ENCODE measurements at regions not wholly inside any gene's neighbourhood (a gene's known extent, or its start where the extent isn't known, plus 50 kb on each side); places are given as distances from the start of the nearest gene placed in this dataset.

DNA sequence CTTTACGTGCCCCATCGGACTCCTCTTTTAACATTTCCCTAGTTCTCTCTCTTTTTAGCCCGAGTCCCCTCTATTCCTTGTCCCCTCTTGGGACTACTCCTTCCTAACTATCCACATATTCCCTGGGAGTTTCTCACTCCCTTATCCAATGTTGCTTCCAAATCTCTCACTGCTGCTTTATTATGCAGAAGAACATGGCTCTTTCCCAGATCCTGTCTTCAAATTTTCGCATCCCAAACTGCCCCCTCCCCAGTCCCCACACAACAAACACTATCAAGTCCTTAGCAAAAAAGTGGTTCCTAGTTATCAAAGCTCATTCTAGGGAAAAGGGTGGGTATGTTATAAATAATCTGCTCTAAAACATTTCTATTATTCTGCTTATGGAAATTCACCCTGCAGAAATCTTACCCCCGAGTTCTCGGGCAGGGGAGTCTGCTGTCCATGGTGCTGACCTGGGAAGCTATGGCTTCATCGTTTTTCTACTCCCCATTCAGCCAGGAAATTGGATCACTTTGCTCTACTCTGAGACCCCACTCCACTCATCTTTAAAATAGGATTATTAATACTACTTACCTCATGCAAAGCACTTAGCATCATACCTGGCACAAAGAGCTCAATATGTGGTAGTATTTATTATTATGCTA lies 393.5 kb downstream of the BUD13 start (continued):
- TF ChIP-seq, protein P1, sequence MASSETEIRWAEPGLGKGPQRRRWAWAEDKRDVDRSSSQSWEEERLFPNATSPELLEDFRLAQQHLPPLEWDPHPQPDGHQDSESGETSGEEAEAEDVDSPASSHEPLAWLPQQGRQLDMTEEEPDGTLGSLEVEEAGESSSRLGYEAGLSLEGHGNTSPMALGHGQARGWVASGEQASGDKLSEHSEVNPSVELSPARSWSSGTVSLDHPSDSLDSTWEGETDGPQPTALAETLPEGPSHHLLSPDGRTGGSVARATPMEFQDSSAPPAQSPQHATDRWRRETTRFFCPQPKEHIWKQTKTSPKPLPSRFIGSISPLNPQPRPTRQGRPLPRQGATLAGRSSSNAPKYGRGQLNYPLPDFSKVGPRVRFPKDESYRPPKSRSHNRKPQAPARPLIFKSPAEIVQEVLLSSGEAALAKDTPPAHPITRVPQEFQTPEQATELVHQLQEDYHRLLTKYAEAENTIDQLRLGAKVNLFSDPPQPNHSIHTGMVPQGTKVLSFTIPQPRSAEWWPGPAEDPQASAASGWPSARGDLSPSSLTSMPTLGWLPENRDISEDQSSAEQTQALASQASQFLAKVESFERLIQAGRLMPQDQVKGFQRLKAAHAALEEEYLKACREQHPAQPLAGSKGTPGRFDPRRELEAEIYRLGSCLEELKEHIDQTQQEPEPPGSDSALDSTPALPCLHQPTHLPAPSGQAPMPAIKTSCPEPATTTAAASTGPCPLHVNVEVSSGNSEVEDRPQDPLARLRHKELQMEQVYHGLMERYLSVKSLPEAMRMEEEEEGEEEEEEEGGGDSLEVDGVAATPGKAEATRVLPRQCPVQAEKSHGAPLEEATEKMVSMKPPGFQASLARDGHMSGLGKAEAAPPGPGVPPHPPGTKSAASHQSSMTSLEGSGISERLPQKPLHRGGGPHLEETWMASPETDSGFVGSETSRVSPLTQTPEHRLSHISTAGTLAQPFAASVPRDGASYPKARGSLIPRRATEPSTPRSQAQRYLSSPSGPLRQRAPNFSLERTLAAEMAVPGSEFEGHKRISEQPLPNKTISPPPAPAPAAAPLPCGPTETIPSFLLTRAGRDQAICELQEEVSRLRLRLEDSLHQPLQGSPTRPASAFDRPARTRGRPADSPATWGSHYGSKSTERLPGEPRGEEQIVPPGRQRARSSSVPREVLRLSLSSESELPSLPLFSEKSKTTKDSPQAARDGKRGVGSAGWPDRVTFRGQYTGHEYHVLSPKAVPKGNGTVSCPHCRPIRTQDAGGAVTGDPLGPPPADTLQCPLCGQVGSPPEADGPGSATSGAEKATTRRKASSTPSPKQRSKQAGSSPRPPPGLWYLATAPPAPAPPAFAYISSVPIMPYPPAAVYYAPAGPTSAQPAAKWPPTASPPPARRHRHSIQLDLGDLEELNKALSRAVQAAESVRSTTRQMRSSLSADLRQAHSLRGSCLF (CRISPR knock-in tag; IDR thresholded peaks at IDR 0.05; ENCODE audit: borderline replicate concordance), result peak; percentile 57; the same call in 1 of the 2 replicates
- TF ChIP-seq ZNF317 (CRISPR knock-in tag; IDR thresholded peaks at IDR 0.05) (no peak), SIX4 (CRISPR knock-in tag; IDR thresholded peaks at IDR 0.05) (peak; percentile 73), ZNF546 (CRISPR knock-in tag; conservative IDR thresholded peaks at IDR 0.05) (no peak), KLF12 (CRISPR knock-in tag; IDR thresholded peaks at IDR 0.05; ENCODE audit: borderline replicate concordance) (no peak), ZBTB1 (CRISPR knock-in tag; IDR thresholded peaks at IDR 0.05; ENCODE audit: borderline replicate concordance) (no peak), ZNF598 (CRISPR knock-in tag; IDR thresholded peaks at IDR 0.05; ENCODE audit: borderline replicate concordance) (no peak), HIVEP1 (CRISPR knock-in tag; IDR thresholded peaks at IDR 0.05) (no peak), ZNF354B (CRISPR knock-in tag; IDR thresholded peaks at IDR 0.05) (no peak), KAT2B (IDR thresholded peaks at IDR 0.05; ENCODE audit: borderline replicate concordance, low read depth, low read length) (no peak), NFRKB (IDR thresholded peaks at IDR 0.05) (no peak)
- TF ChIP-seq, protein P2, sequence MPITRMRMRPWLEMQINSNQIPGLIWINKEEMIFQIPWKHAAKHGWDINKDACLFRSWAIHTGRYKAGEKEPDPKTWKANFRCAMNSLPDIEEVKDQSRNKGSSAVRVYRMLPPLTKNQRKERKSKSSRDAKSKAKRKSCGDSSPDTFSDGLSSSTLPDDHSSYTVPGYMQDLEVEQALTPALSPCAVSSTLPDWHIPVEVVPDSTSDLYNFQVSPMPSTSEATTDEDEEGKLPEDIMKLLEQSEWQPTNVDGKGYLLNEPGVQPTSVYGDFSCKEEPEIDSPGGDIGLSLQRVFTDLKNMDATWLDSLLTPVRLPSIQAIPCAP (CRISPR knock-in tag; IDR thresholded peaks at IDR 0.05; ENCODE audit: low read depth), result no peak
- TF ChIP-seq, protein P3, sequence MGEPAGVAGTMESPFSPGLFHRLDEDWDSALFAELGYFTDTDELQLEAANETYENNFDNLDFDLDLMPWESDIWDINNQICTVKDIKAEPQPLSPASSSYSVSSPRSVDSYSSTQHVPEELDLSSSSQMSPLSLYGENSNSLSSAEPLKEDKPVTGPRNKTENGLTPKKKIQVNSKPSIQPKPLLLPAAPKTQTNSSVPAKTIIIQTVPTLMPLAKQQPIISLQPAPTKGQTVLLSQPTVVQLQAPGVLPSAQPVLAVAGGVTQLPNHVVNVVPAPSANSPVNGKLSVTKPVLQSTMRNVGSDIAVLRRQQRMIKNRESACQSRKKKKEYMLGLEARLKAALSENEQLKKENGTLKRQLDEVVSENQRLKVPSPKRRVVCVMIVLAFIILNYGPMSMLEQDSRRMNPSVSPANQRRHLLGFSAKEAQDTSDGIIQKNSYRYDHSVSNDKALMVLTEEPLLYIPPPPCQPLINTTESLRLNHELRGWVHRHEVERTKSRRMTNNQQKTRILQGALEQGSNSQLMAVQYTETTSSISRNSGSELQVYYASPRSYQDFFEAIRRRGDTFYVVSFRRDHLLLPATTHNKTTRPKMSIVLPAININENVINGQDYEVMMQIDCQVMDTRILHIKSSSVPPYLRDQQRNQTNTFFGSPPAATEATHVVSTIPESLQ (CRISPR knock-in tag; conservative IDR thresholded peaks at IDR 0.05), result peak; percentile 78; the same call in 1 of the 2 replicates
- TF ChIP-seq, protein P4, sequence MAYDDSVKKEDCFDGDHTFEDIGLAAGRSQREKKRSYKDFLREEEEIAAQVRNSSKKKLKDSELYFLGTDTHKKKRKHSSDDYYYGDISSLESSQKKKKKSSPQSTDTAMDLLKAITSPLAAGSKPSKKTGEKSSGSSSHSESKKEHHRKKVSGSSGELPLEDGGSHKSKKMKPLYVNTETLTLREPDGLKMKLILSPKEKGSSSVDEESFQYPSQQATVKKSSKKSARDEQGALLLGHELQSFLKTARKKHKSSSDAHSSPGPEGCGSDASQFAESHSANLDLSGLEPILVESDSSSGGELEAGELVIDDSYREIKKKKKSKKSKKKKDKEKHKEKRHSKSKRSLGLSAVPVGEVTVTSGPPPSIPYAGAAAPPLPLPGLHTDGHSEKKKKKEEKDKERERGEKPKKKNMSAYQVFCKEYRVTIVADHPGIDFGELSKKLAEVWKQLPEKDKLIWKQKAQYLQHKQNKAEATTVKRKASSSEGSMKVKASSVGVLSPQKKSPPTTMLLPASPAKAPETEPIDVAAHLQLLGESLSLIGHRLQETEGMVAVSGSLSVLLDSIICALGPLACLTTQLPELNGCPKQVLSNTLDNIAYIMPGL (CRISPR knock-in tag; IDR thresholded peaks at IDR 0.05; ENCODE audit: borderline replicate concordance in 1 of 2, low read depth in 1 of 2), result peak in 1 of 2 experiments; percentile 49; a peak in 1 of 4 replicates

Measured in HepG2 (cell line).